ENCODE measurements at regions not wholly inside any gene's neighbourhood (a gene's known extent, or its start where the extent isn't known, plus 50 kb on each side); places are given as distances from the start of the nearest gene placed in this dataset.
A peak's percentile ranks its signal among the peaks of the same experiment; 100 is the strongest.

DNA sequence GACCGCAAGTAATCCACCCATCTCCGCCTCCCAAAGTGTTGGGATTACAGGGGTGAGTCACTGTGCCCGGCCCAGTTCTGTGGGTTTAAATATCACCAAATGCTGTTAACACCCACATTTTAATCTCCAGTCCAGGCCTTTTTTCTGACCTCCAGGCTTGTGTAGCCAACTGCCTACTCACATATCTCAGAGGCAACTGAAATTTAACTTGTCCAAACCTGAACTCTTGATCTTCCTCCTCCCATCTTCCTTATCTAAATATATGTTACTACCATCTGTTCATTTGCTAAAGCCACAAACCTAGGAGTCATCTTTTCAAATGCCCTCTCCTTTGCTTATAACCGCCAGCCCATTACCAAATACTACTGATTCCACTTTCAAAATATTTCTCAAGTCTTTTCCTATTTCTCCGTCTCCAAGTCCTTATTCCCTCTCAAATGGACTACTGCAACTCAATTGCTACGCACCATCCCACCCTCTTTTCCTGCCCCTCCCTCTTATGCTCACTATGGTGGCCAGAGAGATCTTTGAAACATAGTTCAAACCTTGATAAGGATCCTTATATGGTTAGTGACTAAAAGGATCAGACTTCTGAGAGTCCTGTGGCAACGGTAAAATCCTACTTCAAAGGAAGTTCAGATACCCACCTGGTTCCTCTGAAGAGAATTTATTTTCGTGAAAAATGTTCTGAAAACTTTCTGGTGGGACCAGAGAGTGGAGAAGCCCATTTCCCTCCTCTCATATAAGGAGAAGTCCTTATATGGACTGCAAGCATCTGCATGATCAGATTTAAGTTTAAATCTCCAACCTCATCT lies 78.5 kb upstream of the CDC42BPA start (continued):
- TF ChIP-seq FOXK2 (conservative IDR thresholded peaks at IDR 0.05 in 1 of 2, IDR thresholded peaks at IDR 0.05 in 1 of 2; ENCODE audit: low read depth in 2 of 2) (peak in 1 of 2 experiments; percentile 65; a peak in 2 of 4 replicates), KLF16 (IDR thresholded peaks at IDR 0.05) (peak; percentile 92), NFRKB (IDR thresholded peaks at IDR 0.05; ENCODE audit: low read depth) (peak; percentile 7; the same call in 1 of the 2 replicates), ZNF830 (CRISPR knock-in tag; IDR thresholded peaks at IDR 0.05) (no peak), MIER1 (IDR thresholded peaks at IDR 0.05; ENCODE audit: low read depth) (no peak; the same call in none of the 2 replicates), EZH2 (IDR thresholded peaks at IDR 0.05; ENCODE audit: borderline replicate concordance, low read depth, low read length) (no peak), ZNF146 (CRISPR knock-in tag; IDR thresholded peaks at IDR 0.05; ENCODE audit: unreplicated experiment) (no peak), ZNF77 (CRISPR knock-in tag; IDR thresholded peaks at IDR 0.05) (no peak), STAT5A (IDR thresholded peaks at IDR 0.05; ENCODE audit: borderline replicate concordance, low read length) (peak; percentile 91), PYGO2 (tag; IDR thresholded peaks at IDR 0.05) (peak; percentile 25; the same call in 1 of the 2 replicates), ZFP36 (IDR thresholded peaks at IDR 0.05; ENCODE audit: low read depth, low read length, partially characterized antibody) (peak; percentile 34), MYBL2 (IDR thresholded peaks at IDR 0.05; ENCODE audit: low read depth) (peak; percentile 94), MYBL2 (CRISPR knock-in tag; IDR thresholded peaks at IDR 0.05; ENCODE audit: borderline replicate concordance) (no peak), RBM15 (IDR thresholded peaks at IDR 0.05; ENCODE audit: insufficient read depth, low read length) (no peak), ZFP1 (CRISPR knock-in tag; IDR thresholded peaks at IDR 0.05) (no peak), SMAD4 (CRISPR knock-in tag; conservative IDR thresholded peaks at IDR 0.05) (no peak; the same call in none of the 2 replicates), CBX5 (IDR thresholded peaks at IDR 0.05; ENCODE audit: borderline replicate concordance, low read depth) (no peak), TEAD1 (CRISPR knock-in tag; IDR thresholded peaks at IDR 0.05) (peak; percentile 69 to 76; a peak in 3 of 4 replicates), HMGN3 (IDR thresholded peaks at IDR 0.05; ENCODE audit: borderline replicate concordance, extremely low read depth, insufficient read length, low read depth, low read length) (peak; percentile 90), U2AF2 (optimal IDR thresholded peaks at IDR 0.05; ENCODE audit: low read depth, low read length) (no peak), CCAR2 (IDR thresholded peaks at IDR 0.05; ENCODE audit: low read depth, low read length) (no peak), KDM1A (IDR thresholded peaks at IDR 0.05) (peak; percentile 100), MXI1 (IDR thresholded peaks at IDR 0.05; ENCODE audit: low read depth, low read length) (no peak), SMARCA4 (IDR thresholded peaks at IDR 0.05) (peak; percentile 99)
- TF ChIP-seq, protein P1, sequence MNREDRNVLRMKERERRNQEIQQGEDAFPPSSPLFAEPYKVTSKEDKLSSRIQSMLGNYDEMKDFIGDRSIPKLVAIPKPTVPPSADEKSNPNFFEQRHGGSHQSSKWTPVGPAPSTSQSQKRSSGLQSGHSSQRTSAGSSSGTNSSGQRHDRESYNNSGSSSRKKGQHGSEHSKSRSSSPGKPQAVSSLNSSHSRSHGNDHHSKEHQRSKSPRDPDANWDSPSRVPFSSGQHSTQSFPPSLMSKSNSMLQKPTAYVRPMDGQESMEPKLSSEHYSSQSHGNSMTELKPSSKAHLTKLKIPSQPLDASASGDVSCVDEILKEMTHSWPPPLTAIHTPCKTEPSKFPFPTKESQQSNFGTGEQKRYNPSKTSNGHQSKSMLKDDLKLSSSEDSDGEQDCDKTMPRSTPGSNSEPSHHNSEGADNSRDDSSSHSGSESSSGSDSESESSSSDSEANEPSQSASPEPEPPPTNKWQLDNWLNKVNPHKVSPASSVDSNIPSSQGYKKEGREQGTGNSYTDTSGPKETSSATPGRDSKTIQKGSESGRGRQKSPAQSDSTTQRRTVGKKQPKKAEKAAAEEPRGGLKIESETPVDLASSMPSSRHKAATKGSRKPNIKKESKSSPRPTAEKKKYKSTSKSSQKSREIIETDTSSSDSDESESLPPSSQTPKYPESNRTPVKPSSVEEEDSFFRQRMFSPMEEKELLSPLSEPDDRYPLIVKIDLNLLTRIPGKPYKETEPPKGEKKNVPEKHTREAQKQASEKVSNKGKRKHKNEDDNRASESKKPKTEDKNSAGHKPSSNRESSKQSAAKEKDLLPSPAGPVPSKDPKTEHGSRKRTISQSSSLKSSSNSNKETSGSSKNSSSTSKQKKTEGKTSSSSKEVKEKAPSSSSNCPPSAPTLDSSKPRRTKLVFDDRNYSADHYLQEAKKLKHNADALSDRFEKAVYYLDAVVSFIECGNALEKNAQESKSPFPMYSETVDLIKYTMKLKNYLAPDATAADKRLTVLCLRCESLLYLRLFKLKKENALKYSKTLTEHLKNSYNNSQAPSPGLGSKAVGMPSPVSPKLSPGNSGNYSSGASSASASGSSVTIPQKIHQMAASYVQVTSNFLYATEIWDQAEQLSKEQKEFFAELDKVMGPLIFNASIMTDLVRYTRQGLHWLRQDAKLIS (CRISPR knock-in tag; IDR thresholded peaks at IDR 0.05) = no peak
- TF ChIP-seq, protein P2, sequence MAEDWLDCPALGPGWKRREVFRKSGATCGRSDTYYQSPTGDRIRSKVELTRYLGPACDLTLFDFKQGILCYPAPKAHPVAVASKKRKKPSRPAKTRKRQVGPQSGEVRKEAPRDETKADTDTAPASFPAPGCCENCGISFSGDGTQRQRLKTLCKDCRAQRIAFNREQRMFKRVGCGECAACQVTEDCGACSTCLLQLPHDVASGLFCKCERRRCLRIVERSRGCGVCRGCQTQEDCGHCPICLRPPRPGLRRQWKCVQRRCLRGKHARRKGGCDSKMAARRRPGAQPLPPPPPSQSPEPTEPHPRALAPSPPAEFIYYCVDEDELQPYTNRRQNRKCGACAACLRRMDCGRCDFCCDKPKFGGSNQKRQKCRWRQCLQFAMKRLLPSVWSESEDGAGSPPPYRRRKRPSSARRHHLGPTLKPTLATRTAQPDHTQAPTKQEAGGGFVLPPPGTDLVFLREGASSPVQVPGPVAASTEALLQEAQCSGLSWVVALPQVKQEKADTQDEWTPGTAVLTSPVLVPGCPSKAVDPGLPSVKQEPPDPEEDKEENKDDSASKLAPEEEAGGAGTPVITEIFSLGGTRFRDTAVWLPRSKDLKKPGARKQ (CRISPR knock-in tag; IDR thresholded peaks at IDR 0.05) = no peak
